K562 (cell line): ENCODE measurements at regions not wholly inside any gene's neighbourhood (a gene's known extent, or its start where the extent isn't known, plus 50 kb on each side); places are given as distances from the start of the nearest gene placed in this dataset.

Source experiments
- CHD2 ChIP-seq: IDR thresholded peaks from 2 replicates; pipeline ENCODE4 v1.6.1; 2011; ENCODE audit warnings: low read depth, low read length
- ELF1 ChIP-seq: fragments of 200-800 bp; sonication (Bioruptor generic); IDR thresholded peaks from 2 replicates; pipeline ENCODE4 v1.6.1; 2016; ENCODE audit warnings: missing genetic modification characterization, missing compliant biosample characterization
- FOXM1 ChIP-seq, 2 experiments: fragments of 450-650 bp in 1 of 2; sonication (generic) in 1 of 2; formaldehyde crosslinking in 1 of 2; IDR thresholded peaks; 2 replicates each; pipeline versions ENCODE4 v1.6.1 to v1.9.0; 2017 to 2022; ENCODE audit warnings: low read depth in 2 of 2, mild to moderate bottlenecking in 2 of 2, missing genetic modification reagents in 1 of 2, moderate library complexity in 1 of 2
- KDM2B ChIP-seq: fragments of 250-450 bp; sonication (Bioruptor Pico); IDR thresholded peaks from 2 replicates; pipeline ENCODE4 v1.8.0; 2021; ENCODE audit warnings: mild to moderate bottlenecking, moderate library complexity
- PHF8 ChIP-seq: fragments of 200-600 bp; sonication (generic); IDR thresholded peaks from 2 replicates; pipeline ENCODE4 v1.6.1; 2012; ENCODE audit warnings: mixed run types, mild to moderate bottlenecking, inconsistent platforms, low read length, moderate library complexity, borderline replicate concordance
- SMARCB1 ChIP-seq: IDR thresholded peaks from 2 replicates; pipeline ENCODE4 v1.6.1; 2011; ENCODE audit warnings: improper control_type of control experiment, low read depth; ENCODE audit not compliant: insufficient read length
- TAF1 ChIP-seq: IDR thresholded peaks from 2 replicates; pipeline ENCODE4 v1.6.1; 2011; ENCODE audit warnings: mild to moderate bottlenecking, low read length, moderate library complexity; ENCODE audit not compliant: insufficient read depth, control insufficient read depth, severe bottlenecking; ENCODE audit errors: extremely low read depth
- TEAD1 ChIP-seq, 2 experiments: fragments of 450-650 bp in 1 of 2; sonication (generic) in 1 of 2; formaldehyde crosslinking; IDR thresholded peaks; 2 replicates each; pipeline versions ENCODE4 v1.4.0 to v1.8.0; 2020 to 2022; ENCODE audit warnings: mild to moderate bottlenecking in 2 of 2, missing genetic modification reagents in 1 of 2
- TFAM ChIP-seq: fragments of 250-450 bp; sonication (Bioruptor Pico); conservative IDR thresholded peaks from 2 replicates; pipeline ENCODE4 v1.5.0; 2021; ENCODE audit warnings: mild to moderate bottlenecking, moderate library complexity
- ZFP36 ChIP-seq: fragments of 150-350 bp; IDR thresholded peaks from 2 replicates; pipeline ENCODE4 v1.6.1; 2018; ENCODE audit warnings: low read length, low read depth; ENCODE audit not compliant: partially characterized antibody
- TF ChIP-seq, protein P1 (sequence below): fragments of 450-650 bp; conservative IDR thresholded peaks from 2 replicates; pipeline ENCODE4 v1.6.1; 2016; ENCODE audit warnings: missing genetic modification characterization, low read depth, mild to moderate bottlenecking, missing compliant biosample characterization, moderate library complexity
- TF ChIP-seq, protein P2 (sequence below), 2 experiments: fragments of 450-650 bp; formaldehyde crosslinking in 1 of 2; IDR thresholded peaks; 2 replicates each; pipeline versions ENCODE4 v1.4.0 to v1.6.1; 2014 to 2020; ENCODE audit warnings: mild to moderate bottlenecking in 2 of 2, borderline replicate concordance in 1 of 2, low read depth in 1 of 2
- TF ChIP-seq, protein P3 (sequence below): sonication (generic); formaldehyde crosslinking; IDR thresholded peaks from 2 replicates; pipeline ENCODE4 v1.8.1; 2023; ENCODE audit warnings: mild to moderate bottlenecking, missing genetic modification reagents

DNA sequence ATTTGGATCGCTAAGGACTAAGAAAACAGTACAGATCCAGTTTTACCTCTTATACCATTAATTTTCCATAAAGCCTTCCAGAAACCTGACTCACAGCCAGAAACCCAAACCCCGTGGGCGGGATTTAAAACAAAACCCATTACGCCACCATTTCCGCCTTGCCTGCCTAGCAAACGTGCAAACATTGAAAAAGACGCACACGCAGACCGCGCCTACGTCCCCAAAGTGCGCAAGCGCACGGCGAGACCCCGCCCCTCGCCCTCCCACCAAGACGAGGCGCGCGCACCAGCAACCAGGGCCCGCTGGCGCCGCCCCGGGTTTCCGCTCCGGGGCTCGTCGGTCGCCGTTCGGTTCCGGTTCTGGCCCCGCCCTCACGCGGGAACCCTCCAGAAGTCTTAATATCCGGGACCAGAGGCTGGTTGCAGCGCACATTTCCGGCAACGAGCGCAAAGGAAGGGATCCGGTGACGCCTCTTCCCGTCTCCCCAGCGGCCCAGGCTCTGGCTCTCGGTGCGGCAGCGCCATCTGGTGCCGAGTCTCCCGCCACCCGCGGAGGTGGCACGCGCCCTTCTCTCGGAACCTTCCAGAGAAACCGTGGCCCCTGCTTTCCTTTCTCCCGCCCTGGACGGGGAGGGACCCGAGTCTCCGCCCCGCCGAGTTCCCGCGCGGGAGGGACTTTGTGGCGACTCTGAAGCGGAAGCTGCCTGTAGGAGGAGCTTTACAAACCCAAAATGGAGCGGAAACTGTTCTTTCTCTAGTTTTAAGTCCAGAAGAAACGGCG, 256.9 kb upstream of the STARD13 start (continued):
- TF ChIP-seq, protein P1, sequence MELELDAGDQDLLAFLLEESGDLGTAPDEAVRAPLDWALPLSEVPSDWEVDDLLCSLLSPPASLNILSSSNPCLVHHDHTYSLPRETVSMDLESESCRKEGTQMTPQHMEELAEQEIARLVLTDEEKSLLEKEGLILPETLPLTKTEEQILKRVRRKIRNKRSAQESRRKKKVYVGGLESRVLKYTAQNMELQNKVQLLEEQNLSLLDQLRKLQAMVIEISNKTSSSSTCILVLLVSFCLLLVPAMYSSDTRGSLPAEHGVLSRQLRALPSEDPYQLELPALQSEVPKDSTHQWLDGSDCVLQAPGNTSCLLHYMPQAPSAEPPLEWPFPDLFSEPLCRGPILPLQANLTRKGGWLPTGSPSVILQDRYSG (tag), result no peak
- TF ChIP-seq TEAD1 (CRISPR knock-in tag; IDR thresholded peaks at IDR 0.05) (peak in 1 of 2 experiments; percentile 77; a peak in 1 of 4 replicates), TAF1 (peak; percentile 32), TFAM (CRISPR knock-in tag) (no peak), KDM2B (CRISPR knock-in tag) (no peak), CHD2 (0 out of 2 replicates have a peak, but pooled peaks have one; percentile 19), PHF8 (peak; percentile 64; the same call in 1 of the 2 replicates), SMARCB1 (no peak), ZFP36 (no peak), ELF1 (tag) (peak; percentile 91), FOXM1 (IDR thresholded peaks at IDR 0.05; ENCODE audit: low read depth) (no peak), FOXM1 (CRISPR knock-in tag; IDR thresholded peaks at IDR 0.05; ENCODE audit: low read depth) (no peak; the same call in 1 of the 2 replicates)
- TF ChIP-seq, protein P2, sequence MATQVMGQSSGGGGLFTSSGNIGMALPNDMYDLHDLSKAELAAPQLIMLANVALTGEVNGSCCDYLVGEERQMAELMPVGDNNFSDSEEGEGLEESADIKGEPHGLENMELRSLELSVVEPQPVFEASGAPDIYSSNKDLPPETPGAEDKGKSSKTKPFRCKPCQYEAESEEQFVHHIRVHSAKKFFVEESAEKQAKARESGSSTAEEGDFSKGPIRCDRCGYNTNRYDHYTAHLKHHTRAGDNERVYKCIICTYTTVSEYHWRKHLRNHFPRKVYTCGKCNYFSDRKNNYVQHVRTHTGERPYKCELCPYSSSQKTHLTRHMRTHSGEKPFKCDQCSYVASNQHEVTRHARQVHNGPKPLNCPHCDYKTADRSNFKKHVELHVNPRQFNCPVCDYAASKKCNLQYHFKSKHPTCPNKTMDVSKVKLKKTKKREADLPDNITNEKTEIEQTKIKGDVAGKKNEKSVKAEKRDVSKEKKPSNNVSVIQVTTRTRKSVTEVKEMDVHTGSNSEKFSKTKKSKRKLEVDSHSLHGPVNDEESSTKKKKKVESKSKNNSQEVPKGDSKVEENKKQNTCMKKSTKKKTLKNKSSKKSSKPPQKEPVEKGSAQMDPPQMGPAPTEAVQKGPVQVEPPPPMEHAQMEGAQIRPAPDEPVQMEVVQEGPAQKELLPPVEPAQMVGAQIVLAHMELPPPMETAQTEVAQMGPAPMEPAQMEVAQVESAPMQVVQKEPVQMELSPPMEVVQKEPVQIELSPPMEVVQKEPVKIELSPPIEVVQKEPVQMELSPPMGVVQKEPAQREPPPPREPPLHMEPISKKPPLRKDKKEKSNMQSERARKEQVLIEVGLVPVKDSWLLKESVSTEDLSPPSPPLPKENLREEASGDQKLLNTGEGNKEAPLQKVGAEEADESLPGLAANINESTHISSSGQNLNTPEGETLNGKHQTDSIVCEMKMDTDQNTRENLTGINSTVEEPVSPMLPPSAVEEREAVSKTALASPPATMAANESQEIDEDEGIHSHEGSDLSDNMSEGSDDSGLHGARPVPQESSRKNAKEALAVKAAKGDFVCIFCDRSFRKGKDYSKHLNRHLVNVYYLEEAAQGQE (IDR thresholded peaks at IDR 0.05; ENCODE audit: borderline replicate concordance), result peak; percentile 75
- TF ChIP-seq, protein P2 (CRISPR knock-in tag; IDR thresholded peaks at IDR 0.05; ENCODE audit: low read depth), result no peak
- TF ChIP-seq, protein P3, sequence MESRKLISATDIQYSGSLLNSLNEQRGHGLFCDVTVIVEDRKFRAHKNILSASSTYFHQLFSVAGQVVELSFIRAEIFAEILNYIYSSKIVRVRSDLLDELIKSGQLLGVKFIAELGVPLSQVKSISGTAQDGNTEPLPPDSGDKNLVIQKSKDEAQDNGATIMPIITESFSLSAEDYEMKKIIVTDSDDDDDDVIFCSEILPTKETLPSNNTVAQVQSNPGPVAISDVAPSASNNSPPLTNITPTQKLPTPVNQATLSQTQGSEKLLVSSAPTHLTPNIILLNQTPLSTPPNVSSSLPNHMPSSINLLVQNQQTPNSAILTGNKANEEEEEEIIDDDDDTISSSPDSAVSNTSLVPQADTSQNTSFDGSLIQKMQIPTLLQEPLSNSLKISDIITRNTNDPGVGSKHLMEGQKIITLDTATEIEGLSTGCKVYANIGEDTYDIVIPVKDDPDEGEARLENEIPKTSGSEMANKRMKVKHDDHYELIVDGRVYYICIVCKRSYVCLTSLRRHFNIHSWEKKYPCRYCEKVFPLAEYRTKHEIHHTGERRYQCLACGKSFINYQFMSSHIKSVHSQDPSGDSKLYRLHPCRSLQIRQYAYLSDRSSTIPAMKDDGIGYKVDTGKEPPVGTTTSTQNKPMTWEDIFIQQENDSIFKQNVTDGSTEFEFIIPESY (CRISPR knock-in tag), result peak; percentile 85
